ENCODE measurements at regions not wholly inside any gene's neighbourhood (a gene's known extent, or its start where the extent isn't known, plus 50 kb on each side); places are given as distances from the start of the nearest gene placed in this dataset.

DNA sequence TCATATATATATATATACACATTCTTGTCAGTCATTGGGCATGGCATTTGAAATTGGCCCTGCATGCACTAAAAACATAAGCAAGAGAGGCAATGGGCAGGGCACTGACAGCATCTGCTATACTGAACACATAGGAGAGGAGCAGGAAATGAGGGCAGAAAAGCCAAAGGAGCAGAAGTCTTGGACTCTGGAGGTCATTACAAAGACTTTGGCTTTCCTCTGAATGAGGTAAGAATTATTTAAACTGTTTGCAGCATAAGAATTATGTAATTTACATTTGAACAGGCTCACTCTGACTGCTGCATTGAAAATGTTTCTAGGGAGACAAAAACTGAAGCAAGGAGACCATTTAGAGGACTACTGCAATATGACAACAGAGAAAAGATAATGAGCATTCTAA, 396.5 kb downstream of the PRDM5 start:
- no peak for TF ChIP-seq POLR2A (IDR thresholded peaks at IDR 0.05)
- TF ChIP-seq, protein P1, sequence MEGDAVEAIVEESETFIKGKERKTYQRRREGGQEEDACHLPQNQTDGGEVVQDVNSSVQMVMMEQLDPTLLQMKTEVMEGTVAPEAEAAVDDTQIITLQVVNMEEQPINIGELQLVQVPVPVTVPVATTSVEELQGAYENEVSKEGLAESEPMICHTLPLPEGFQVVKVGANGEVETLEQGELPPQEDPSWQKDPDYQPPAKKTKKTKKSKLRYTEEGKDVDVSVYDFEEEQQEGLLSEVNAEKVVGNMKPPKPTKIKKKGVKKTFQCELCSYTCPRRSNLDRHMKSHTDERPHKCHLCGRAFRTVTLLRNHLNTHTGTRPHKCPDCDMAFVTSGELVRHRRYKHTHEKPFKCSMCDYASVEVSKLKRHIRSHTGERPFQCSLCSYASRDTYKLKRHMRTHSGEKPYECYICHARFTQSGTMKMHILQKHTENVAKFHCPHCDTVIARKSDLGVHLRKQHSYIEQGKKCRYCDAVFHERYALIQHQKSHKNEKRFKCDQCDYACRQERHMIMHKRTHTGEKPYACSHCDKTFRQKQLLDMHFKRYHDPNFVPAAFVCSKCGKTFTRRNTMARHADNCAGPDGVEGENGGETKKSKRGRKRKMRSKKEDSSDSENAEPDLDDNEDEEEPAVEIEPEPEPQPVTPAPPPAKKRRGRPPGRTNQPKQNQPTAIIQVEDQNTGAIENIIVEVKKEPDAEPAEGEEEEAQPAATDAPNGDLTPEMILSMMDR (IDR thresholded peaks at IDR 0.05), result no peak

Measured in ovary (tissue), 3 donors.